ENCODE measurements at regions not wholly inside any gene's neighbourhood (a gene's known extent, or its start where the extent isn't known, plus 50 kb on each side); places are given as distances from the start of the nearest gene placed in this dataset.

- BruUV-seq (replicated peaks) = no TSS peak
- ATAC-seq = no peak
- no peak for DNase-seq (ENCODE audit: low read depth, low spot score)
- Histone ChIP-seq H3K4me2 (ENCODE audit: low read length) (no peak overlapping the region), H3K79me2 (ENCODE audit: insufficient read depth, low read length) (no peaks in the 10 kb centered on the region), H3K4me1 (ENCODE audit: control insufficient read depth in 1 of 2, insufficient read depth in 2 of 2, low read length in 2 of 2) (no peaks in the 10 kb centered on the region), H3K27ac (ENCODE audit: low read depth, low read length) (no peak overlapping the region), H3K9me2 (ENCODE audit: insufficient read depth) (no peaks in the 10 kb centered on the region), H3K36me3 (ENCODE audit: control insufficient read depth in 1 of 2, insufficient read depth in 2 of 2, low read length in 2 of 2) (no peaks in the 10 kb centered on the region), H3K9me3 (ENCODE audit: control insufficient read depth in 1 of 2, insufficient read depth in 1 of 2, low read depth in 1 of 2, low read length in 2 of 2) (no peaks in the 10 kb centered on the region), H4K20me1 (ENCODE audit: insufficient read depth) (no peaks in the 10 kb centered on the region), H3K9ac (ENCODE audit: low read length) (no peak overlapping the region), H3K4me3 (replicated peaks in 1 of 2; ENCODE audit: low read depth in 1 of 2, low read length in 2 of 2) (no peak overlapping the region), H2AFZ (ENCODE audit: low read depth, low read length, poor library complexity, severe bottlenecking) (no peak overlapping the region), H3K27me3 (ENCODE audit: insufficient read depth, low read length) (no peaks in the 10 kb centered on the region)
- ChIA-PET POLR2A (no interaction called here), RAD21 (ENCODE audit: low non-redundant PET in 1 of 2, low total read pairs in 2 of 2, uncharacterized antibody in 2 of 2, unreplicated experiment in 2 of 2) (no interaction called here), CTCF (no interaction called here)
- intact Hi-C loops (cut with micrococcal nuclease) = no loop called here
- no peak for TF ChIP-seq ZNF274 (IDR thresholded peaks at IDR 0.05; ENCODE audit: low read depth, low read length)
- TF ChIP-seq REST (IDR thresholded peaks at IDR 0.05; ENCODE audit: low read depth) = no peak
- no peak for TF ChIP-seq ZFX (IDR thresholded peaks at IDR 0.05)
- no peak for TF ChIP-seq RAD21 (IDR thresholded peaks at IDR 0.05; ENCODE audit: low read depth)
- TF ChIP-seq ATF3 (IDR thresholded peaks at IDR 0.05) = no peak
- TF ChIP-seq SRF (IDR thresholded peaks at IDR 0.05; ENCODE audit: low read depth) = no peak
- no peak for TF ChIP-seq CBX3 (IDR thresholded peaks at IDR 0.05; ENCODE audit: low read depth)
- TF ChIP-seq TCF7L2 (IDR thresholded peaks at IDR 0.05; ENCODE audit: borderline replicate concordance, extremely low read depth, insufficient read depth, insufficient read length) = no peak
- no peak for TF ChIP-seq MAX (IDR thresholded peaks at IDR 0.05)
- TF ChIP-seq SP1 (IDR thresholded peaks at IDR 0.05; ENCODE audit: low read depth) = no peak
- TF ChIP-seq ELF1 (IDR thresholded peaks at IDR 0.05; ENCODE audit: borderline replicate concordance, low read depth) = no peak
- TF ChIP-seq SIN3A (IDR thresholded peaks at IDR 0.05; ENCODE audit: low read depth) = no peak
These were observed 156.8 kb downstream of the CCDC71L start for GRCh38 chr7:106504207-106504606.

Measured in HCT116 (cell line).